IMR-90 (cell line): ENCODE measurements at regions not wholly inside any gene's neighbourhood (a gene's known extent, or its start where the extent isn't known, plus 50 kb on each side); places are given as distances from the start of the nearest gene placed in this dataset.

ENCODE experiments used
- ATAC-seq: fragments of 200-7000 bp; cut with Tn5 transposase; 2 replicates; pipeline ENCODE4 v1.9.1; 2020; ENCODE audit warnings: low read depth, mild to moderate bottlenecking, moderate library complexity
- BruUV-seq: library from RNA; stranded (reverse); fragments of 400-500 nt; replicated peaks from 2 replicates; lab custom pipeline; 2021; lab: Mats Ljungman, UMichigan
- CTCF ChIA-PET: fragments of 300-600 bp; formaldehyde crosslinking; extraction: SDS; loops from one replicate; lab custom pipeline; 2021; ENCODE audit warnings: antibody characterized with exemption; lab: Yijun Ruan, JAX
- POLR2A ChIA-PET: fragments of 300-600 bp; sonication (Branson Sonifier 250); formaldehyde crosslinking; loops from one replicate; lab custom pipeline; 2022; ENCODE audit warnings: antibody characterized with exemption; ENCODE audit not compliant: unreplicated experiment; lab: Charles Lee
- DNase-seq: peaks from one replicate; pipeline ENCODE4 v3.0.0; 2013
- H2AFZ ChIP-seq: replicated peaks from 2 replicates; pipeline ENCODE3; 2013; ENCODE audit warnings: low read length, mild to moderate bottlenecking; ENCODE audit not compliant: poor library complexity
- H2AK5ac ChIP-seq: 2 replicates; pipeline ENCODE4 v1.6.1; 2013; ENCODE audit warnings: low read depth, low read length, inconsistent platforms
- H2AK9ac ChIP-seq: replicated peaks from 2 replicates; pipeline ENCODE3; 2013; ENCODE audit warnings: mild to moderate bottlenecking, low read depth, low read length, moderate library complexity; ENCODE audit not compliant: poor library complexity
- H2BK120ac ChIP-seq: 2 replicates; pipeline ENCODE4 v1.6.1; 2013; ENCODE audit warnings: low read depth, low read length, inconsistent platforms
- H2BK15ac ChIP-seq: 3 replicates; pipeline ENCODE4 v1.6.1; 2013; ENCODE audit warnings: low read depth, low read length, inconsistent platforms
- H2BK20ac ChIP-seq: 2 replicates; pipeline ENCODE4 v1.6.1; 2013; ENCODE audit warnings: low read depth, mild to moderate bottlenecking, inconsistent platforms, low read length, moderate library complexity
- H2BK5ac ChIP-seq: 2 replicates; pipeline ENCODE4 v1.6.1; 2013; ENCODE audit warnings: mild to moderate bottlenecking, low read depth, low read length, inconsistent platforms; ENCODE audit not compliant: poor library complexity, severe bottlenecking
- H3K14ac ChIP-seq: replicated peaks from 2 replicates; pipeline ENCODE4 v1.6.1; 2013; ENCODE audit warnings: low read depth, low read length, inconsistent platforms
- H3K18ac ChIP-seq: 2 replicates; pipeline ENCODE4 v1.6.1; 2013; ENCODE audit warnings: low read depth, low read length, control low read depth
- H3K23ac ChIP-seq: 2 replicates; pipeline ENCODE4 v1.6.1; 2013; ENCODE audit warnings: low read depth, low read length, inconsistent platforms
- H3K27ac ChIP-seq: 2 replicates; pipeline ENCODE4 v1.5.1; 2013; ENCODE audit warnings: mild to moderate bottlenecking, control low read depth, low read length; ENCODE audit not compliant: insufficient read depth
- H3K27me3 ChIP-seq: 2 replicates; pipeline ENCODE4 v1.6.1; 2013; ENCODE audit warnings: low read length; ENCODE audit not compliant: control insufficient read depth, insufficient read depth
- H3K36me3 ChIP-seq: 2 replicates; pipeline ENCODE4 v1.6.1; 2013; ENCODE audit warnings: low read length, mixed read lengths; ENCODE audit not compliant: control insufficient read depth, insufficient read depth
- H3K4ac ChIP-seq: 2 replicates; pipeline ENCODE4 v1.6.1; 2013; ENCODE audit warnings: low read depth, low read length, inconsistent platforms
- H3K4me1 ChIP-seq: 2 replicates; pipeline ENCODE4 v1.6.1; 2013; ENCODE audit warnings: low read length, mixed read lengths; ENCODE audit not compliant: control insufficient read depth, insufficient read depth
- H3K4me2 ChIP-seq: 2 replicates; pipeline ENCODE4 v1.6.1; 2013; ENCODE audit warnings: low read depth, mild to moderate bottlenecking, control low read depth, low read length, moderate library complexity
- H3K4me3 ChIP-seq: 2 replicates; pipeline ENCODE4 v1.5.1; 2013; ENCODE audit warnings: low read depth, mild to moderate bottlenecking, control low read depth, low read length, moderate library complexity; ENCODE audit not compliant: insufficient read depth
- H3K56ac ChIP-seq: 2 replicates; pipeline ENCODE4 v1.6.1; 2013; ENCODE audit warnings: low read length, inconsistent platforms; ENCODE audit not compliant: insufficient read depth; ENCODE audit errors: extremely low read depth
- H3K79me1 ChIP-seq, 2 experiments: 2 replicates each; pipeline ENCODE4 v1.6.1; 2013; ENCODE audit warnings: low read length in 2 of 2, inconsistent platforms in 1 of 2, low read depth in 1 of 2
- H3K9ac ChIP-seq: 2 replicates; pipeline ENCODE4 v1.6.1; 2013; ENCODE audit warnings: low read depth, low read length, control low read depth
- H3K9me1 ChIP-seq: 2 replicates; pipeline ENCODE4 v1.6.1; 2013; ENCODE audit warnings: low read length, inconsistent platforms; ENCODE audit not compliant: insufficient read depth
- H3K9me3 ChIP-seq: 2 replicates; pipeline ENCODE4 v1.6.1; 2013; ENCODE audit warnings: low read length; ENCODE audit not compliant: control insufficient read depth, insufficient read depth
- H4K20me1 ChIP-seq: 2 replicates; pipeline ENCODE4 v1.6.1; 2013; ENCODE audit warnings: low read length, inconsistent platforms; ENCODE audit not compliant: insufficient read depth
- H4K5ac ChIP-seq: 2 replicates; pipeline ENCODE4 v1.6.1; 2013; ENCODE audit warnings: mild to moderate bottlenecking, low read depth, low read length, control low read depth
- H4K8ac ChIP-seq, 2 experiments: 2 replicates each; pipeline ENCODE4 v1.6.1; 2013; ENCODE audit warnings: low read depth in 2 of 2, low read length in 2 of 2, control low read depth in 1 of 2, inconsistent platforms in 1 of 2
- H4K91ac ChIP-seq: 2 replicates; pipeline ENCODE4 v1.6.1; 2013; ENCODE audit warnings: low read depth, low read length, inconsistent platforms; ENCODE audit not compliant: insufficient read depth
- CEBPB ChIP-seq: IDR thresholded peaks from 2 replicates; pipeline ENCODE4 v1.6.1; 2012; ENCODE audit warnings: low read depth, low read length, improper control_type of control experiment
- CHD1 ChIP-seq: IDR thresholded peaks from 2 replicates; pipeline ENCODE4 v1.6.1; 2012; ENCODE audit warnings: low read depth, low read length, improper control_type of control experiment
- FOS ChIP-seq: fragments of 150-350 bp; IDR thresholded peaks from 2 replicates; pipeline ENCODE4 v1.6.1; 2016; ENCODE audit warnings: low read depth, low read length
- POLR2A ChIP-seq: IDR thresholded peaks from 2 replicates; pipeline ENCODE4 v1.6.1; 2012; ENCODE audit warnings: mild to moderate bottlenecking, low read depth, low read length
- USF2 ChIP-seq: fragments of 150-350 bp; IDR thresholded peaks from 2 replicates; pipeline ENCODE4 v1.6.1; 2017; ENCODE audit warnings: mild to moderate bottlenecking, antibody characterized with exemption, low read length, low read depth
- WGBS, 2 experiments: methylation state at CpG; one replicate each; pipeline versions ENCODE4 v1.1.5 to v1.1.7; 2013; ENCODE audit warnings: missing lambda C conversion rate in 2 of 2; ENCODE audit not compliant: insufficient read length in 1 of 2; ENCODE audit errors: extremely low coverage in 2 of 2; 5-methylcytosine and 5-hydroxymethylcytosine counted together
- dilution Hi-C: fragments of 300-500 bp; cut with HindIII; formaldehyde crosslinking; loops from one replicate; pipeline ENCODE4 v1.14.3; 2018; ENCODE audit warnings: low sequenced_read_pairs; ENCODE audit not compliant: unreplicated experiment
- in situ Hi-C: fragments of 300-500 bp; cut with MboI; formaldehyde crosslinking; loops from 3 replicates; pipeline ENCODE4 v1.14.3; 2019; ENCODE audit warnings: low sequenced_read_pairs, inconsistent platforms, mixed read lengths
- intact Hi-C: fragments of 100-400 bp; cut with micrococcal nuclease; formaldehyde crosslinking; loops from 2 replicates; pipeline ENCODE4 v1.10.0; 2022

DNA sequence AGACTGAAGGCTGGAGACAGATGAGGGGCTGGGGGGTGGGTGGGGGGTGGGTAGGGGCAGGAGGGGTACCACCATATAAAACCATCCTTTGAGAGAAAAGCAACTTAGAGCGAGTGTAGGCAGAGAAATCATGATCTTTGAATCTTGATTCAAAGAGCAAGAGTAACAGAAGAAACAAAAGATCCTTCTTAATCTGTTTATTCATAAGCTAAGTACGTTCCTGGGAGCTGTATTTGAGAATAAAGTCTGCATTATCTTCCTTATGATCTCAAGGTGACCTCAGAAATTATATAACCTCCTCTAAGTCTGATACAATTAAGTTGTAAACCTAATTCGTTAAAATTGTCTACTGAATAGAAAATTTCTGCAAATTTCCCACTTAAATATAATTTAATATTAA, 558.8 kb downstream of the NR2F1-AS1 start:
- Histone ChIP-seq H2BK15ac (no peak overlapping the region), H3K36me3 (no peaks in the 10 kb centered on the region), H2AK5ac (no peak overlapping the region), H3K14ac (no peak overlapping the region), H2BK20ac (no peak overlapping the region), H3K23ac (no peak overlapping the region), H3K4me2 (no peak overlapping the region), H3K27ac (no peak overlapping the region), H4K5ac (no peak overlapping the region), H3K4me3 (no peak overlapping the region), H3K4ac (no peak overlapping the region), H3K27me3 (no peaks in the 10 kb centered on the region), H2AK9ac (no peak overlapping the region), H2BK5ac (no peak overlapping the region), H3K4me1 (peaks cover 2% of the 10 kb centered on the region; the same call in 1 of the 2 replicates), H4K91ac (no peak overlapping the region), H3K9ac (no peak overlapping the region), H3K18ac (no peak overlapping the region), H4K20me1 (no peaks in the 10 kb centered on the region), H2BK120ac (no peak overlapping the region), H4K8ac (no peak overlapping the region; a peak in 1 of 4 replicates), H2AFZ (no peak overlapping the region), H3K56ac (no peak overlapping the region), H3K9me3 (no peaks in the 10 kb centered on the region), H3K9me1 (no peaks in the 10 kb centered on the region), H3K79me1 (no peaks in the 10 kb centered on the region)
- ChIA-PET CTCF (no interaction called here), POLR2A (no interaction called here)
- in situ Hi-C loops (no loop called here), dilution Hi-C loops (no loop called here), intact Hi-C loops (no loop called here)
- BruUV-seq, result no TSS peak
- TF ChIP-seq FOS, result no peak
- TF ChIP-seq CEBPB, result no peak
- TF ChIP-seq USF2, result no peak
- TF ChIP-seq POLR2A, result no peak
- no peak for TF ChIP-seq CHD1
- no CpG with 5 or more reads among the region's 3 CpGs for WGBS, 2 experiments
- DNase-seq, result no peak
- no peak for ATAC-seq
